ENCODE measurements at regions not wholly inside any gene's neighbourhood (a gene's known extent, or its start where the extent isn't known, plus 50 kb on each side); places are given as distances from the start of the nearest gene placed in this dataset.
"Not testable (repeated sequence)": the region's sequence is repeated elsewhere in the genome, so short reads cannot be mapped to it uniquely, and the experiment has no call there.

GRCh38 chr15:38614621-38615020 lies 50.0 kb upstream of the RASGRP1 start:
- DNase-seq (ENCODE audit: low spot score): no peak

- no peak for DNase-seq (ENCODE audit: low spot score)
Observed at GRCh38 chr15:38617831-38618230, 53.2 kb upstream of the RASGRP1 start.

DNA sequence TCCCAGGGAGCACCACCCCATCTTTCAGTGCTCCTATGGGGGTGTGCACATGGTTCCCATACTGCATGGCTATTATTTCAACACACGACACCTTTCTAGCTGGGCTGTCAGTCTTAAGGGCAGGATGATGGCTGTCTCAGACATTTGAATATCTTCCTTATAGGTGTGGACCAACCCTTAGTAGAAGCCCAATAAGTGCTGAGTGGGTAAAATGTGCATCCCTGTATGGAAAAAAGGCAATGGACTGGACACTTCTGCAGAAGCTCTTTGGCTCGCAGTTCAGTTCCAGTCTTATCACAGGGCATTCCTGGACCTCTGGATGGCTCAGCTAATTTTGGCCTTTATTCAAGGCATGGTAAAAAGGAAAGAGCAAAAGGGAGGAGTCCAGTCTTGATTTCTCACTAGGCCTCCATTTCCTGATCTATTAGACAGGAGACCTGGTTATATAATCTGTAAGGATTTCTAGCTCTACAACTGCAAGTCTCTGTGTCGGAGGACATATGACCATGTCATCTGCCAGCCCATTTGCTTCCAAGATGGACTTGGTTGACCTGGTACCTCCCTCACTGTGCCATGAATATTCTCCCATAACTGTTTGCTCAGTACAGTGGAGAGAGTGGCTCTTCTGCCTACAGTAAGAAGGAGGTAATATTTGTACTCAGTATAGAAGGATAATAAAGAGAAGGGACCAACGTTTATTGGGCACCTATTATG lies 53.8 kb upstream of the RASGRP1 start:
- no peak for DNase-seq (ENCODE audit: low spot score)

DNA sequence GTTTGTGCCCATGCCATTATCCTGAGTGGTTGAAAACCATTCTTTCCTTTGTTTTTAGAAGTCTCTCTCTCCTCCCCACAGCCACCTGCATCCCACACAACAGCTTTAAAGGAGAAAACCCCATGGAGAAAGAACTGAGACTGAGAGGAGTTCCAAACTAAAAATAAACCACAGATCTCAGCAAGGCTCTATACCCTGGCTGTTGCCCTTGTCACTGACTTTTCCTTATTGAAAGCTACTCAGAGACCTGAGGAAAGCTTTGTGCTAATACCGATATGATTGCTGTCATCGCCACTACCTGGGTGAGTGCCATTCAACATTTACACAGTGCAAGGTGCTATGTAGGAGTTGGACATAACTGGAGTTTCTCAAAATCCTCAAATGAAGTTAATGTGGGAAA lies 55.5 kb upstream of the RASGRP1 start:
- no peak for DNase-seq (ENCODE audit: low spot score)

GRCh38 chr15:38620851-38621594 lies 56.4 kb upstream of the RASGRP1 start:
- no peak for DNase-seq (ENCODE audit: low spot score)

- DNase-seq (ENCODE audit: low spot score): no peak
Observed at GRCh38 chr15:38622304-38622703, 57.7 kb upstream of the RASGRP1 start.

- no peak for DNase-seq (ENCODE audit: low spot score)
Observed at GRCh38 chr15:38622908-38623307, 58.3 kb upstream of the RASGRP1 start.

DNA sequence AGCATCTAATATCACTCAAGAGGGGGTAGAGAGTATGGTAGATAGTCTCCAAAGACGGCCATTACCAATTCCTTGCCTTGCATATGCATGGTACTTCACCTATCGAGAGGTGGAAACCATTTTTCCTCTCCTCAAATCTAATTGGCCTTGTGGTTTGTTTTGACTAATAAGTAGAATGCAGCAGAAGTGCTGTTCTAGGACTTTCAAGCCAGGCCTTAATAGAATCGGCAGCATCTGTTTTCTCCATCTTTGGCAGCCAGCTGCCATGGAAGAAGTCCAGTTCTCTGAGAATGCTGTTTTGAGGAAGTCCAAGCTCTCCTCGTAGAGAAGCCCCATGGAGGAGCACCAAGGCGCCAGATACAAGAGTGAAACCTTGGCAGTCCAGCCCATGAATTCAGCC lies 59.1 kb upstream of the RASGRP1 start:
- no peak for DNase-seq (ENCODE audit: low spot score)

GRCh38 chr15:38624244-38625205 lies 59.9 kb upstream of the RASGRP1 start:
- no peak for DNase-seq (ENCODE audit: low spot score)

- DNase-seq (ENCODE audit: low spot score): no peak
Observed at GRCh38 chr15:38625886-38626285, 61.3 kb upstream of the RASGRP1 start.

DNA sequence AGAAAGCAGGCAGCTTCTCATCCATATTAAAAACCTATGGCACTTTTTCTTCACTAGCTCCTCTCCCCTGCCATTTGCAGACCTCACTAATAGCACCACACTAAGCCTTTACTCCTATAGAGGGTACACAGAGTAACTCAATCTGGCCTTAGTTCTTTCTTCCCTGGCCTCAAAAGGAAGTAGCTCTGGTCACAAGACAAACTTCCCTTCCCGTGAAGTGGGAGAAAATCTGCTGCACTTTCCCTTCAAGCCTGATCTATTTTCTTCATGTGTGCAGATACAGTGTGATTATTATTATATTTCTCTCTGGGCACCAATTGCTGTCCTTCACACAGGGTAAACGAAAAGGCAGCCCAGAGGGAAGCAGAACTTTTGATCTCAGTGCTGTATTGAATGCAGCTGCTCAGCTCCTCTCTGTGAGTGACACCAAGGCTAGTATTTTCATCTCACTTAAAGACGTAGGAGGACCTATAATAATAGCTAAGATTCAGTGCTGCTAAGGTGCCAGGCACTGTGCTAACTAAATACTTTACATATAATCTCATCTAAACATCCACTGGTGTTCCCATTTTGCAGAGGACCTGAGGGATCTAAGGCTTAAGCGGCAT lies 61.9 kb upstream of the RASGRP1 start:
- DNase-seq (ENCODE audit: low spot score): no peak

DNA sequence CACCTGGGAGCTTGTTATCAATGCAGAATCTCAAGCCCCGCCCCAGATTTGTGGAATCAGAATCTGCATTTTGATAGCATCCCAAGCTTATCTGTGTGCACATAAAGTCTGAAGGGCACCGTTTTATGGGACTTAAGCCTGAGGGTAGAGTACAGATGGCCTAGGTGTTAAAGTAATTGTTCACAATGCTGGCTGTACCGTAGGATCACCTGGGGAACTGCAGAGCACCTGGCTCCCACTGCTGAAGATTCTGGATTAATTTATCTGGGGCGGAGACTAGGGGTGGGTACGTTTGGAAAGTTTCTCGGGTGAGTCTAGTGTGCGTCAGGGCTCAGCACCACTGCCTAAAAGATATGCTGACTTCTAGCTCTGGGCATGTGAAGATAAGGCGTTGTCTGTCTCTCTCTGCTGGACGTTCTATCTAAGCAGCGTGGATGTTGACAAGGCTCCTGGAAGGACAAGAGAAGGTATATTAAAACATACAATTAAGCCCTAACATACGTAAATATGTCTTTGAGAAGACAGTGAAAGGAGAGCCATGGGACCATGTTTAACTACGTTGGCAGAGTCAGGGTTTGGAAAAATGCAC lies 63.2 kb upstream of the RASGRP1 start:
- no peak for DNase-seq (ENCODE audit: low spot score)

DNA sequence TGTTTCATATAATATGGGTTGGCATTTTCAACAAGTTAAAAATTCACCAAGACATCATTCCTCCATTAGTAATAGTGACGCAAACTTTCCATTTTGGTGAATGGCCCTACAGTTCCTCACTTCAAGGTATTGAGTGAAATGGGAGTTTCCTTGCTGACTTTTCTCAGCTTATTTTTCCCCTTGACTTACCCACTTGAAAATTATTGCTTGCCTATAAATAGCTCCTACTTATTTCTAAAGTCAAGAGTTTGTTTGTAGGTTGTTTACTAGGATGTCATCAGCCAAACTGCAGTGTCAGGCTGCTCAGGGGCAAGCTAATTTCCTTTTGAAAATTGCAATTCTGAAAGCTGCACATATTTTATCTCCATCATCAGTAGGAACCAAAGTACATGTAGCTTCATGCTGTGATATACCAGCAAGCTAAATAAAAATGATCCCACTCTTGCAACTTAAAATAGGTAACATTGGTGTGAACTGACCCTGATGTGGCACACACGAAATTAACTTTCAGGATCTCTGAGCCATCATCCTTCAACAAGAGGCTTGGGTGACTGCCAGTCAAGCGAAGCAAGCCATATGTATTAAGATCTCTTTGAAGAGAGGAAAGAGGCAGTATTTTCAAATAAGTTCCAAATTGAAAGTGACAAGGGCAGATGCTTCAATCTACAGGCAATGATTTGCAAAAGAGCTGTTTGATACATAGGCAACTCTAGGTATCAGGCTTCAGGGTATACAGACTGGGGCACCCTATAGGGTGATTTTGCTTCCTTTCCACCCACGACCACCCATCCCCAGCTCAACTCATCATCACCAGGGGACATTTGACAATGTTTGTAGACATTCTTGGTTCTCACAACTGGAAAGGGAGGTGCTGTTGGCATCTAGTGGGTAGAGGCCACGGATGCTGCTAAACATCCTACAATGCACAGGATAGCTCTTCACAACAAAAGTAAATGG lies 66.8 kb upstream of the RASGRP1 start:
- no peak for DNase-seq (ENCODE audit: low spot score)

DNA sequence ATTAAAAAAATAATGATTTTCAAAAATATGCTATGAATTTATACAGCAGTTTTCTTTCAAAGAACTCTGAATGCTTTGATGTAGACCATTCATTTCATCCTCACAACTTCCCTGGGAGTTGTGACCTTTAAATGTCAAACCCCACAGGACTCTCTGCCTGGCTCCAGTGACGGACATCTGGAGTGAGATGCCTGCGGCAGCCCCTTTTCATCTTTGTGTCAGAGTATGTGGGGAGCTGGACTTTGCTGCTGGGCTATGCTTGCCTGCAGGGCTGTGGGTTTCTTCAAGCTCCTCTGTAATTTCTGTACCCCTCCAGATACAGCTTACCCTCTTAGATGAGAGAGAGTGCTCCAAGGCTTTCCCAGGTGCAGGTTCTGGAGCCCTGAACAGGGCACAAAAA lies 70.6 kb upstream of the RASGRP1 start:
- DNase-seq (ENCODE audit: low spot score): no peak

DNA sequence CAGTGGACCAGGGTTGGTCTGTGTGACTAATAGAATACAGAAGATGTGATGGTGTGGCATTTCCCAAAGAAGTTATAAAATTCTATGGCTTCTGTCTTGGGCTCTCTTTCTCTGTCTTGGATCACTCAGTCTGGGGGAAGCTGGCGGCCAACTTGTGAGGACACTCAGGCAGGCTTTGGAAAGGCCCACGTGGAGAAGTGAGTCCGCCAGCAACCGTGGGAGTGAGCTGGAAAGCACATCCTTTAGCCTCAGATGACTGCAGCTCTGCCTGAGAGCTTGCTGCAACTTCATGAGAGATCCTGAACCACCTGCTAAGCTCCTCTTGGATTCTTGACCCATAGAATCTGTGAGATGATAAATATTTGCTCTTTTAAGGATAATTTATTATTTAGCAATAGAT lies 72.0 kb upstream of the RASGRP1 start:
- no peak for DNase-seq (ENCODE audit: low spot score)

DNA sequence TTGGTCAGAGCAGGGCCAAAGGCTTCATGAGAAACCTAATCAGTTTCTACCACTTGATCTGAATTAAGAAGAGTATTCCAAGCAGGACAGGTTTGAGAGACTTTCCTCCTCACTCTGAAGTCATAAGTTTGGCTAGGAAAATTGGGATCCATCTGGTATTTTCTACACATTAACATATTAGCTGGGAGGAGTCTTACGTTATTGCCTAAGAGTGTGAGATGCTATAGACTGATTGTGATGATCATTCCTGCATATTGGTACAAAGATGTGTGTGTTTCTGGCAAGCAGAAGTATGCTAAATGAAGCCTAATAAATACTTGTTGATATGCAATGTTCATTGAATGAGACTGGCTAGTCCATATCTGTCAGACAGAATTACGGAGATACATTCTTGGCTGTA lies 73.5 kb upstream of the RASGRP1 start:
- DNase-seq (ENCODE audit: low spot score): no peak

GRCh38 chr15:38638811-38639210 lies 74.2 kb upstream of the RASGRP1 start:
- DNase-seq (ENCODE audit: low spot score): no peak

- DNase-seq (ENCODE audit: low spot score): no peak
Observed at GRCh38 chr15:38642689-38643270, 78.2 kb upstream of the RASGRP1 start.

GRCh38 chr15:38644353-38644752 lies 79.7 kb upstream of the RASGRP1 start:
- not testable (repeated sequence) for DNase-seq (ENCODE audit: low spot score)

- no peak for DNase-seq (ENCODE audit: low spot score)
Observed at GRCh38 chr15:38646716-38647115, 82.1 kb upstream of the RASGRP1 start.

All from AG08396 (cell line).